GM21528 (cell line): ENCODE measurements at regions not wholly inside any gene's neighbourhood (a gene's known extent, or its start where the extent isn't known, plus 50 kb on each side); places are given as distances from the start of the nearest gene placed in this dataset.

ENCODE experiments used
- ATAC-seq: cut with Tn5 transposase; IDR thresholded peaks from one replicate; pipeline ENCODE4 v1.9.1; 2021; ENCODE audit warnings: mild to moderate bottlenecking, moderate library complexity; ENCODE audit not compliant: unreplicated experiment, low FRiP score

- ATAC-seq, result no peak
Measured at GRCh38 chr2:106977717-106978116, 91.8 kb upstream of the ST6GAL2 start.

- ATAC-seq, result no peak
Measured at GRCh38 chr2:106978647-106979046, 92.7 kb upstream of the ST6GAL2 start.

GRCh38 chr2:106981491-106981890 is 95.5 kb upstream of the ST6GAL2 start:
- no peak for ATAC-seq

- ATAC-seq, result no peak
Measured at GRCh38 chr2:106982350-106982749, 96.4 kb upstream of the ST6GAL2 start.

GRCh38 chr2:106983305-106983704 is 97.3 kb upstream of the ST6GAL2 start:
- no peak for ATAC-seq

GRCh38 chr2:106988361-106988760 is 102.4 kb upstream of the ST6GAL2 start:
- no peak for ATAC-seq

GRCh38 chr2:106990297-106990696 is 104.3 kb upstream of the ST6GAL2 start:
- no peak for ATAC-seq

- no peak for ATAC-seq
Measured at GRCh38 chr2:106991866-106992265, 105.9 kb upstream of the ST6GAL2 start.

- ATAC-seq, result no peak
Measured at GRCh38 chr2:106995556-106995955, 109.6 kb upstream of the ST6GAL2 start.

GRCh38 chr2:106996171-106996769 is 110.3 kb upstream of the ST6GAL2 start:
- no peak for ATAC-seq

GRCh38 chr2:106997204-106997603 is 111.2 kb upstream of the ST6GAL2 start:
- ATAC-seq, result no peak

GRCh38 chr2:107001062-107001461 is 115.1 kb upstream of the ST6GAL2 start:
- ATAC-seq, result no peak

- no peak for ATAC-seq
Measured at GRCh38 chr2:107001551-107001950, 115.6 kb upstream of the ST6GAL2 start.

GRCh38 chr2:107001964-107002696 is 116.2 kb upstream of the ST6GAL2 start:
- ATAC-seq, result no peak

- no peak for ATAC-seq
Measured at GRCh38 chr2:107002735-107003134, 116.8 kb upstream of the ST6GAL2 start.

- ATAC-seq, result no peak
Measured at GRCh38 chr2:107005853-107006252, 119.9 kb upstream of the ST6GAL2 start.

GRCh38 chr2:107006836-107007235 is 120.9 kb upstream of the ST6GAL2 start:
- no peak for ATAC-seq

- ATAC-seq, result no peak
Measured at GRCh38 chr2:107007927-107008326, 122.0 kb upstream of the ST6GAL2 start.

- ATAC-seq, result no peak
Measured at GRCh38 chr2:107008843-107009242, 122.9 kb upstream of the ST6GAL2 start.

- ATAC-seq, result no peak
Measured at GRCh38 chr2:107009275-107009674, 123.3 kb upstream of the ST6GAL2 start.

GRCh38 chr2:107012714-107013306 is 126.8 kb upstream of the ST6GAL2 start:
- ATAC-seq, result no peak

GRCh38 chr2:107013884-107014283 is 127.9 kb upstream of the ST6GAL2 start:
- ATAC-seq, result no peak
